Muscle layer of duodenum (tissue), 2 donors: ENCODE measurements at regions not wholly inside any gene's neighbourhood (a gene's known extent, or its start where the extent isn't known, plus 50 kb on each side); places are given as distances from the start of the nearest gene placed in this dataset.
"Not testable (repeated sequence)": the region's sequence is repeated elsewhere in the genome, so short reads cannot be mapped to it uniquely, and the experiment has no call there.

Source experiments
- H3K27ac ChIP-seq: one replicate; pipeline ENCODE4 v1.7.0; 2013; ENCODE audit warnings: mild to moderate bottlenecking, low read length
- H3K27me3 ChIP-seq: one replicate; pipeline ENCODE4 v1.7.0; 2013; ENCODE audit warnings: low read depth, mild to moderate bottlenecking, control low read depth, low read length
- H3K36me3 ChIP-seq, 2 donors: one replicate each; pipeline ENCODE4 v1.7.0; 2013; ENCODE audit warnings: low read length in 2 of 2, control low read depth in 1 of 2, mild to moderate bottlenecking in 1 of 2; ENCODE audit not compliant: insufficient read depth in 2 of 2, control insufficient read depth in 1 of 2
- H3K4me1 ChIP-seq, 2 donors: one replicate each; pipeline ENCODE4 v1.7.0; 2013; ENCODE audit warnings: low read length in 2 of 2, mild to moderate bottlenecking in 2 of 2, control low read depth in 1 of 2, moderate library complexity in 1 of 2; ENCODE audit not compliant: insufficient read depth in 2 of 2, control insufficient read depth in 1 of 2
- H3K4me3 ChIP-seq, 2 donors: one replicate each; pipeline ENCODE4 v1.7.0; 2013; ENCODE audit warnings: low read length in 2 of 2, low read depth in 1 of 2, mild to moderate bottlenecking in 1 of 2
- H3K9me3 ChIP-seq, 2 donors: one replicate each; pipeline ENCODE4 v1.7.0; 2013; ENCODE audit warnings: low read length in 2 of 2, control low read depth in 1 of 2, mild to moderate bottlenecking in 1 of 2; ENCODE audit not compliant: control insufficient read depth in 1 of 2
- donor health status: healthy.

DNA sequence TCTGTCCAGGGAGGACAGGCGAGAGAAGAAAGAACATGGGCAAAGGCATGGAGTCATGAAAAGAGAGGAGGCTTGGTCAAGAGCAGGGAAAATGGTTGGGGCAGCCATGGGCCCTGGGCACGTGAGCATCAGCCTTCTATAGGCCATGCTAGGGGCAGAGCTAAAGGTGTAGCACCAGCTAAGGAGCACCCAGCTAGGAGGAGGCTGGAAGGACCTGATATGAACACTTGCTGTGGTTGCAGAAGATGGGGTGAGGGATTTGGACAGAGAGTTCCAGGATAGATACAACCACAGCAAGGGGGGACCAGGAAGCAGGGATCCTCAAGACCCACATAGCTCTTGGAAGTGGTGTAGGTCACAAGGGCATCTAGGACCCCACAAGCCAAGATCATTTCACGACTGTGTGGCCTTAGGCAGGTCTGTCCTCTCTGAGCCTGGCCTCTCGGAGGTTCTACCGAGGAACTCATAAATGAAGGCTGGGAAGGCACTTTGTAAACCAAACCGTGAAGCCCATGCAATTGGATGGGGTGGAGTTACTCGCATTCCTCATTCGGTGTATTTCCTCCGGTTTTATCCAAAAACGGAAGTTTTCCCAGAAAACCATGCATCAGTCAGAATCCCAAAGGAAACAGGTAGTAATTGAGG, 74.0 kb upstream of the TOP1 start:
- Histone ChIP-seq H3K27ac (no peak overlapping the region), H3K27me3 (peaks cover 5% of the 10 kb centered on the region), H3K4me1 (no peaks in the 10 kb centered on the region), H3K9me3 (no peaks in the 10 kb centered on the region), H3K36me3 (no peaks in the 10 kb centered on the region), H3K4me3 (no peak overlapping the region)

DNA sequence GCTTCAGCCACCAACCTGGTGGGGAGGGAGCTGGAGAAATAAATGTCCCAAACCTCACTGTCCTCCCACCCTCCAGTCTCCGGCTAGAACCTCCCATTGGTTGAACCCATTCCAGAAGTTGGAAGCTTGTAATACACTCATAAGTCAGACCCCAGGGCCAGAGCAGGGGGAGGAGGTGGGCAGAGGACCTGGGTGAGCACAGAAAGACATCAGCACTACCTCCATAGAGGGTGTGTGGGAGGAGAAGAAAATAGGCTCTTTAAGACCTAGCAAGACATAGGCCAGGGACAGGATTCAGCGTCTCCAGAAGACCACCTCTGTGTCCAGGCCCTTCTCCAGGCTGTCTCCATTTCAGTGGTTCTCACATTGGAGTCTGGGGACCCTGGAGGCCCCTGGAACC, 73.3 kb upstream of the TOP1 start:
- Histone ChIP-seq H3K36me3 (no peaks in the 10 kb centered on the region), H3K4me1 (no peaks in the 10 kb centered on the region), H3K27ac (no peak overlapping the region), H3K9me3 (no peaks in the 10 kb centered on the region), H3K27me3 (peaks cover 5% of the 10 kb centered on the region), H3K4me3 (no peak overlapping the region)

DNA sequence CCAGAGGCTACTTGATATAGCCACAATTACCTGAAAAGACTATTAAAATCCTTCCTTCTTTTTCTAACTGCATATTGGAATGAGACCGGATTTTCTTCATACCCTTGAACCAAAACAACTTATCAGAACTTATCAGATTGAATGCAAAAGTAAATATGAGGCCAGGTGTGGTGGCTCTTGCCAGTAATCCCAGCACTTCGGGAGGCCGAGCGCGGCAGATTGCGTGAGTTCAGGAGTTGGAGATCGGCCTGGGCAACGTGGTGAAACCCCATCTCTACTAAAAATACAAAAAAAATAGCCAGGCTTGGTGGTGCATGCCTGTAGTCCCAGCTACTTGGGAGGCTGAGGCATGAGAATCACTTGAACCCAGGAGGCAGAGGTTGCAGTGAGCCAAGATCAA, 72.8 kb upstream of the TOP1 start:
- not testable (repeated sequence) for H3K27ac ChIP-seq, H3K36me3 ChIP-seq, H3K9me3 ChIP-seq, H3K4me1 ChIP-seq, H3K4me3 ChIP-seq, H3K27me3 ChIP-seq

DNA sequence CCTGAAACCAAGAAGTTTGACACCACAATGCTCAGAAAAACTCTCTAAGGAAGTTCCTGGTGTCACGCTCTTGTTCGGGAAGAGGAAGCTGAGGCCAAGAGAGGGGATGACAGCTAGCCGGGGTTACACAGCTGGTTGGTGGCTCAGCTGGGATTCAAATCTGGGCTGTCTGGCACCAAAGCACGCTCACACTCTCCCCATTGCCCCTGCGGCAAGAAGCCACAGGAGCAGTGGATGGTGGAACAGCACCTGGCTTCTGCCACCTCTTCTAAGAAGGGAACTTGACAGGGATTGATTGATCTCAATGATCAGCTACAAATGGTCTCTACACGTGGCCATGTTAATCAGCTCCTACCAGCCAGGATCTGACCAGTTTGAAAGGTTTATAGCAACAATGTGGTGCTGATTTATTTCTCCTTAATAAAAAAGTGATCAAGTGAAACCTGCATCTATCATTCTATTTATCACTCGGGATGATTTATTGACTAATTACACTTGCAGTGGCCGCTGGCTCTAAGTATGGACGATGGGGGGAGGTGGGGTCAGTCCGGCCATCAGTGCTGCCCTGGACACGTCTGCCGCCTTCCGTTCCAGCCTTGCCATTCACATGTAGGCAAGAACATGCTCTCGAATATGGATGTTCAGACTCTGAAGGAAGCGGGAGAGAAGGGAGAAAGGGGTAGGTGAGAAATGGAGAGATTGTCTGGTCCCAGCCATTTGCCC, 71.9 kb upstream of the TOP1 start:
- Histone ChIP-seq H3K4me3 (no peak overlapping the region), H3K36me3 (no peaks in the 10 kb centered on the region), H3K9me3 (no peaks in the 10 kb centered on the region), H3K27me3 (peaks cover 5% of the 10 kb centered on the region), H3K4me1 (no peaks in the 10 kb centered on the region), H3K27ac (no peak overlapping the region)

DNA sequence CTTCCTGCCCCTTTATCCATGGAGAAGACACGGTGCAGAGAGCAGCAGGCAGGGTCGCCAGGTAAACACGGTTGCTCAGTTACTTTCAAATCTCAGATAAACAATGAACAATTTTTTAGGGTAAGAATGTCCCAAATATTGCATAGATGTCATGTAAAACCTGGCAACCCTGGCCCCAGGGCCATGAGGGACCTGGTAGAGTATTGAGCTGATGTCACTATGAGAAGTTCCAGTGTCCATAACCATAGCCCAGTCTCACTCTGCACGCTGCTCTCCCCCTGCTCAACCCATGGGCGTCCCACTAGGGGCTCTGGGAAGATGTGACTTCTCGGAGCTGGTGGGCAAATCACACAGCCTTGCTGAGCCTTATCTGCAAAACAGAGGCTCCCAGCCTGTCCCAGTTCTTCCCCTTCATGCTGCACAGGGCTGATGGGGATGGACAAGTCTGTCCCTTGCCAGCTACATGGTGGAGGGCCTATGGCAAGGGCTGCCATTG, 71.3 kb upstream of the TOP1 start:
- Histone ChIP-seq H3K27me3 (no peaks in the 10 kb centered on the region), H3K36me3 (no peaks in the 10 kb centered on the region), H3K9me3 (no peaks in the 10 kb centered on the region), H3K4me1 (no peaks in the 10 kb centered on the region), H3K4me3 (no peak overlapping the region), H3K27ac (no peak overlapping the region)

DNA sequence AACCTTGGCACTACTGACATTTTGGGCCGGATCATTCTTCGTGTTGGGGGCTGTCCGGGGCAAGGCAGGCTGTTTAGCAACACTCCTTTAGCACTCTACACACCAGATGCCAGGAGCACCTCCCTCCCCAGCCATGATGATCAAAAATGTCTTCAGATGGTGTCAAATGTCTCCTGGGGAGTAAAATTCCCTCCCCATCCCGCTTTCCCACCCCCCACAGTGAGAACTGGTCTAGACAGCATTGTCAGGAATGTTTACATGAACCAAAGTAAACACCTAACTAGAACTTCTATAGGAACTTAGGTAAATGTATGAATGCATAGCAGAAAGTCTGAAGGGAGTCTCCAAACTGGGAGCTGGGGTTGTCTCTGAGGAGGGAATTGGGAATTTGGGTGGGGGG, 70.0 kb upstream of the TOP1 start:
- Histone ChIP-seq H3K27ac (no peak overlapping the region), H3K36me3 (no peaks in the 10 kb centered on the region), H3K4me3 (no peak overlapping the region), H3K4me1 (peaks cover 0 to 3% of the 10 kb centered on the region in 2 donors), H3K27me3 (no peaks in the 10 kb centered on the region), H3K9me3 (no peaks in the 10 kb centered on the region)

DNA sequence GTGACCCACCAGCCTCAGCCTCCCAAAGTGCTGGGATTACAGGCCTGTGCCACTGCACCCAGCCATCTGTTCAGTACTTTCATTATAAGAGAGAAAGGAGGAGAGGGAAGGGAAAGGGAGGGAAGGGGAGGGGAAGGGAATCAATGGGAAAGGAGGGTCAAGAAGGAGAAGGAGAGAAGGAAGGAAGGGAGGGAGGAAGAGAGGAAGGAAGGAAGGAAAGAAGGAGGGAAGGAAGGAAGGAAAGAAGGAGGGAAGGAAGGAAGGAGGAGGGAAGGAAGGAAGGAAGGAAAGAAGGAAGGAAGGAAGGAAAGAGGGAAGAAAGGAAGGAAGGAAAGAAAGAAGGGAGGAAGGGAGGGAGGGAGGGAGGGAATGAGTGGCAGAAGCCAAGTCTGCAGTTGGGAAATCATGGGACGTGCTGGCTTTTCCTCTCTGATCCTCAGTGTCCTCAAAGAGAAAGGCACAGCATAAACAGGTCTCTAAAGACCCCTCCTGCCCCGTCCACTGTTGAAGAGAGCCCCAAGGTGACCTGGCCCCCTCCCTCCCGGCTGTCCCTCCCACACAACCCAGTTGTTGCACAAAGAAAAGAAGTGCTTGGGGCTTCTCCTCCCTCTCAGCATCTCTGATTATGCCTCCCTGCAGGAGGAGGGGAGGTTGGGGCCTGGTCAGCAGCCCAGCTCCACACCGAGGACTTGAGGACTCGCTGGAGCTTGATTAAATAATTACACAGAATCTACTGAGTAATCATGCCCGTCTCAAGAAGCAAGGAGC, 69.1 kb upstream of the TOP1 start:
- H3K4me3 ChIP-seq = no peak overlapping the region
- H3K27me3 ChIP-seq = no peaks in the 10 kb centered on the region
- H3K27ac ChIP-seq = no peak overlapping the region

DNA sequence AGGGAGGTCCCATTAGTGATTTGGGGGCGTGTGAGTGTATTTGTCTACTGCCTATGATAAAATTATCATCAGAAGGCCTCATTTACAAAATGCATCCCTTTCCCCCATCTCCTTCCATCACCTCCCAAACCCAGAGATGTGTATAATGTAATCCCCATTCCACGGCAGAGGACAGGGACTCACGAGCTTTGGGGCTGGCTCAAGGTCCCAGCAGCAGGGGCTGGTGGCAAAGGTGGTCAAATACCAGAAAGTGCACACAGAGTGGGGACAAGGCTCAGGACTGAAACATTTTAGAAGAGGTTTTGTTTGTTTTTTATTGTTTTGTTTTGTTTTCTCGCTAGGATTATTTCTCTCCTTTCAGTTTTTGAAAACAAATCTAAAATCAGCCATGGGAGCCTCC, 68.5 kb upstream of the TOP1 start:
- peaks cover 0 to 3% of the 10 kb centered on the region in 2 donors for H3K4me1 ChIP-seq
- H3K4me3 ChIP-seq = no peak overlapping the region
- no peak overlapping the region for H3K27ac ChIP-seq
- no peaks in the 10 kb centered on the region for H3K36me3 ChIP-seq
- no peaks in the 10 kb centered on the region for H3K9me3 ChIP-seq
- H3K27me3 ChIP-seq = no peaks in the 10 kb centered on the region

More for the DNA sequence above, 69.1 kb upstream of the TOP1 start:
- Histone ChIP-seq H3K4me1 (peaks cover 0 to 3% of the 10 kb centered on the region in 2 donors), H3K9me3 (no peaks in the 10 kb centered on the region), H3K36me3 (no peaks in the 10 kb centered on the region)

DNA sequence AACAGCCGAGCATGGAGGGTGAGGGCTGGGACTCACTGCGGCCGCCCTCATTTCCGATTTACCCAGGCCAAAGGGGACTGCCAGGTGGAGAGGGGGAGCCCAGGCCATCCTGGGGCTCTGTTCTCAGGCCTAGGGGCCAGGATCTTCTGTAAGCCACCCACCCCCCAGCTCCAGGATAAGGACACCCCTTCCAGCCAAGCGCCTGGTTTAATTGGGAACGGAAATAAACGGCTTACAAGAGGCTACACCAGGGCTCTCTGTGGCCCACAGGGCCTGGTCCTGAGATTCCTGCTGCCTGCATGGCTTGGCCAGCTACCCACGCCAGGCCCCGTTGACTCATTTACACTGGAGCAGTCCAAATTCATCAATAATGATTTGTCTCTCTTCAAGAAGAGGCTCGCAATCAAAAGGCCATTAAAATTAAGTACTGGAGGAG, 68.1 kb upstream of the TOP1 start:
- Histone ChIP-seq H3K4me1 (peaks cover 0 to 3% of the 10 kb centered on the region in 2 donors), H3K36me3 (no peaks in the 10 kb centered on the region), H3K27me3 (no peaks in the 10 kb centered on the region), H3K27ac (no peak overlapping the region), H3K9me3 (no peaks in the 10 kb centered on the region), H3K4me3 (no peak overlapping the region)

DNA sequence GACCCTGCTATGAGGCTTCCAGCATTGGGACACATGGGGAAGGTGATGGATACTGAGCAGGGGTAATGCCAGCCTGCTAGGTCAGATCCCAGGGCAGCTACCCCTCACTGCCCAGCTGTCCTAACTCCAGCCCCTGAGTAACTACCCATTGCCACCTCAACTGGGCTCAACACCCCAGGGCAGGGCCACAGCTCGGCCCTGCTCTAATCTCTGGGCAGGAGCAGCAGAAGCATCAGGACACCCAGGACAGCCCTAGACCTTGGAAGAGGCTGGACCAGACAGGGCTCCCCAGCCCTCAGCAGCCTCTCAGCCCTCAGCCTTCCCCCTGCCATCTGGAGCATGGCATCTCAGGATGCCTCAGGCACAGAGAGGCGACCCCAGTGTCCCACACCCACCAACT, 67.4 kb upstream of the TOP1 start:
- Histone ChIP-seq H3K36me3 (no peaks in the 10 kb centered on the region), H3K27me3 (no peaks in the 10 kb centered on the region), H3K4me1 (peaks cover 0 to 3% of the 10 kb centered on the region in 2 donors), H3K9me3 (no peaks in the 10 kb centered on the region), H3K27ac (no peak overlapping the region), H3K4me3 (no peak overlapping the region)
